IMR-90 (cell line): ENCODE measurements at regions not wholly inside any gene's neighbourhood (a gene's known extent, or its start where the extent isn't known, plus 50 kb on each side); places are given as distances from the start of the nearest gene placed in this dataset.

ENCODE experiments used
- ATAC-seq: fragments of 200-7000 bp; cut with Tn5 transposase; 2 replicates; pipeline ENCODE4 v1.9.1; 2020; ENCODE audit warnings: low read depth, mild to moderate bottlenecking, moderate library complexity
- BruUV-seq: library from RNA; stranded (reverse); fragments of 400-500 nt; replicated peaks from 2 replicates; lab custom pipeline; 2021; lab: Mats Ljungman, UMichigan
- CTCF ChIA-PET: fragments of 300-600 bp; formaldehyde crosslinking; extraction: SDS; loops from one replicate; lab custom pipeline; 2021; ENCODE audit warnings: antibody characterized with exemption; lab: Yijun Ruan, JAX
- POLR2A ChIA-PET: fragments of 300-600 bp; sonication (Branson Sonifier 250); formaldehyde crosslinking; loops from one replicate; lab custom pipeline; 2022; ENCODE audit warnings: antibody characterized with exemption; ENCODE audit not compliant: unreplicated experiment; lab: Charles Lee
- DNase-seq: peaks from one replicate; pipeline ENCODE4 v3.0.0; 2013
- H2AFZ ChIP-seq: replicated peaks from 2 replicates; pipeline ENCODE3; 2013; ENCODE audit warnings: low read length, mild to moderate bottlenecking; ENCODE audit not compliant: poor library complexity
- H2AK5ac ChIP-seq: 2 replicates; pipeline ENCODE4 v1.6.1; 2013; ENCODE audit warnings: low read depth, low read length, inconsistent platforms
- H2AK9ac ChIP-seq: replicated peaks from 2 replicates; pipeline ENCODE3; 2013; ENCODE audit warnings: mild to moderate bottlenecking, low read depth, low read length, moderate library complexity; ENCODE audit not compliant: poor library complexity
- H2BK120ac ChIP-seq: 2 replicates; pipeline ENCODE4 v1.6.1; 2013; ENCODE audit warnings: low read depth, low read length, inconsistent platforms
- H2BK15ac ChIP-seq: 3 replicates; pipeline ENCODE4 v1.6.1; 2013; ENCODE audit warnings: low read depth, low read length, inconsistent platforms
- H2BK20ac ChIP-seq: 2 replicates; pipeline ENCODE4 v1.6.1; 2013; ENCODE audit warnings: low read depth, mild to moderate bottlenecking, inconsistent platforms, low read length, moderate library complexity
- H2BK5ac ChIP-seq: 2 replicates; pipeline ENCODE4 v1.6.1; 2013; ENCODE audit warnings: mild to moderate bottlenecking, low read depth, low read length, inconsistent platforms; ENCODE audit not compliant: poor library complexity, severe bottlenecking
- H3K14ac ChIP-seq: replicated peaks from 2 replicates; pipeline ENCODE4 v1.6.1; 2013; ENCODE audit warnings: low read depth, low read length, inconsistent platforms
- H3K18ac ChIP-seq: 2 replicates; pipeline ENCODE4 v1.6.1; 2013; ENCODE audit warnings: low read depth, low read length, control low read depth
- H3K23ac ChIP-seq: 2 replicates; pipeline ENCODE4 v1.6.1; 2013; ENCODE audit warnings: low read depth, low read length, inconsistent platforms
- H3K27ac ChIP-seq: 2 replicates; pipeline ENCODE4 v1.5.1; 2013; ENCODE audit warnings: mild to moderate bottlenecking, control low read depth, low read length; ENCODE audit not compliant: insufficient read depth
- H3K27me3 ChIP-seq: 2 replicates; pipeline ENCODE4 v1.6.1; 2013; ENCODE audit warnings: low read length; ENCODE audit not compliant: control insufficient read depth, insufficient read depth
- H3K36me3 ChIP-seq: 2 replicates; pipeline ENCODE4 v1.6.1; 2013; ENCODE audit warnings: low read length, mixed read lengths; ENCODE audit not compliant: control insufficient read depth, insufficient read depth
- H3K4ac ChIP-seq: 2 replicates; pipeline ENCODE4 v1.6.1; 2013; ENCODE audit warnings: low read depth, low read length, inconsistent platforms
- H3K4me1 ChIP-seq: 2 replicates; pipeline ENCODE4 v1.6.1; 2013; ENCODE audit warnings: low read length, mixed read lengths; ENCODE audit not compliant: control insufficient read depth, insufficient read depth
- H3K4me2 ChIP-seq: 2 replicates; pipeline ENCODE4 v1.6.1; 2013; ENCODE audit warnings: low read depth, mild to moderate bottlenecking, control low read depth, low read length, moderate library complexity
- H3K4me3 ChIP-seq: 2 replicates; pipeline ENCODE4 v1.5.1; 2013; ENCODE audit warnings: low read depth, mild to moderate bottlenecking, control low read depth, low read length, moderate library complexity; ENCODE audit not compliant: insufficient read depth
- H3K56ac ChIP-seq: 2 replicates; pipeline ENCODE4 v1.6.1; 2013; ENCODE audit warnings: low read length, inconsistent platforms; ENCODE audit not compliant: insufficient read depth; ENCODE audit errors: extremely low read depth
- H3K79me1 ChIP-seq, 2 experiments: 2 replicates each; pipeline ENCODE4 v1.6.1; 2013; ENCODE audit warnings: low read length in 2 of 2, inconsistent platforms in 1 of 2, low read depth in 1 of 2
- H3K9ac ChIP-seq: 2 replicates; pipeline ENCODE4 v1.6.1; 2013; ENCODE audit warnings: low read depth, low read length, control low read depth
- H3K9me1 ChIP-seq: 2 replicates; pipeline ENCODE4 v1.6.1; 2013; ENCODE audit warnings: low read length, inconsistent platforms; ENCODE audit not compliant: insufficient read depth
- H3K9me3 ChIP-seq: 2 replicates; pipeline ENCODE4 v1.6.1; 2013; ENCODE audit warnings: low read length; ENCODE audit not compliant: control insufficient read depth, insufficient read depth
- H4K20me1 ChIP-seq: 2 replicates; pipeline ENCODE4 v1.6.1; 2013; ENCODE audit warnings: low read length, inconsistent platforms; ENCODE audit not compliant: insufficient read depth
- H4K5ac ChIP-seq: 2 replicates; pipeline ENCODE4 v1.6.1; 2013; ENCODE audit warnings: mild to moderate bottlenecking, low read depth, low read length, control low read depth
- H4K8ac ChIP-seq, 2 experiments: 2 replicates each; pipeline ENCODE4 v1.6.1; 2013; ENCODE audit warnings: low read depth in 2 of 2, low read length in 2 of 2, control low read depth in 1 of 2, inconsistent platforms in 1 of 2
- H4K91ac ChIP-seq: 2 replicates; pipeline ENCODE4 v1.6.1; 2013; ENCODE audit warnings: low read depth, low read length, inconsistent platforms; ENCODE audit not compliant: insufficient read depth
- CEBPB ChIP-seq: IDR thresholded peaks from 2 replicates; pipeline ENCODE4 v1.6.1; 2012; ENCODE audit warnings: low read depth, low read length, improper control_type of control experiment
- FOS ChIP-seq: fragments of 150-350 bp; IDR thresholded peaks from 2 replicates; pipeline ENCODE4 v1.6.1; 2016; ENCODE audit warnings: low read depth, low read length
- MAFK ChIP-seq: IDR thresholded peaks from 2 replicates; pipeline ENCODE4 v1.6.1; 2012; ENCODE audit warnings: low read depth, low read length, improper control_type of control experiment
- MAZ ChIP-seq: IDR thresholded peaks from 2 replicates; pipeline ENCODE4 v1.6.1; 2012; ENCODE audit warnings: low read depth, mild to moderate bottlenecking, low read length, improper control_type of control experiment, moderate library complexity, borderline replicate concordance
- NFE2L2 ChIP-seq: fragments of 150-350 bp; IDR thresholded peaks from 2 replicates; pipeline ENCODE4 v1.6.1; 2016; ENCODE audit warnings: low read depth, mild to moderate bottlenecking, low read length
- POLR2A ChIP-seq: IDR thresholded peaks from 2 replicates; pipeline ENCODE4 v1.6.1; 2012; ENCODE audit warnings: mild to moderate bottlenecking, low read depth, low read length
- RCOR1 ChIP-seq: IDR thresholded peaks from 2 replicates; pipeline ENCODE4 v1.6.1; 2012; ENCODE audit warnings: mild to moderate bottlenecking, low read length, improper control_type of control experiment; ENCODE audit not compliant: insufficient replicate concordance
- SMC3 ChIP-seq: fragments of 150-350 bp; IDR thresholded peaks from 2 replicates; pipeline ENCODE4 v1.6.1; 2016; ENCODE audit warnings: low read depth, mild to moderate bottlenecking, antibody characterized with exemption, low read length, moderate library complexity
- WGBS, 2 experiments: methylation state at CpG; one replicate each; pipeline versions ENCODE4 v1.1.5 to v1.1.7; 2013; ENCODE audit warnings: missing lambda C conversion rate in 2 of 2; ENCODE audit not compliant: insufficient read length in 1 of 2; ENCODE audit errors: extremely low coverage in 2 of 2; 5-methylcytosine and 5-hydroxymethylcytosine counted together
- dilution Hi-C: fragments of 300-500 bp; cut with HindIII; formaldehyde crosslinking; loops from one replicate; pipeline ENCODE4 v1.14.3; 2018; ENCODE audit warnings: low sequenced_read_pairs; ENCODE audit not compliant: unreplicated experiment
- in situ Hi-C: fragments of 300-500 bp; cut with MboI; formaldehyde crosslinking; loops from 3 replicates; pipeline ENCODE4 v1.14.3; 2019; ENCODE audit warnings: low sequenced_read_pairs, inconsistent platforms, mixed read lengths
- intact Hi-C: fragments of 100-400 bp; cut with micrococcal nuclease; formaldehyde crosslinking; loops from 2 replicates; pipeline ENCODE4 v1.10.0; 2022
- TF ChIP-seq, protein P1 (sequence below): fragments of 150-350 bp; IDR thresholded peaks from 2 replicates; pipeline ENCODE4 v1.6.1; 2017; ENCODE audit warnings: mild to moderate bottlenecking, antibody characterized with exemption, low read length, low read depth

DNA sequence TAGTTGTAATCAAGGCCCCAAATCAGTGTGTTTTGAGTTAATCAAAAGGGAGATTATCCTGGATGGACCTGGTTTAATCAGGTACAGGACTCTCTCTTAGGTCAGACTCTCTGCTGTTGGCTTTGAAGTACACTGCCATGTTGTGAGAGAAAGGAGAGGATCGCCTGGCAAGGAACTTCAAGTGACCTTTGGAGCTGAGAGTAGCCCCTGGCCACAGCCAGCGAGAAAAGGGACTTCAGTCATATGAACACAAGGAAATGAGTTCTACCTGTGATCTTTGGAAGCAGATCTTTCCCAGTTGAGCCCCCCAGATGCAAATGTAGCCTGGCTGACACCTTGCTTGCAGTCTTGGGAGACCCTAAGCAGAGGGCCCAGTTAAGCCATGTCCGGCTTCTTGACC, 68.3 kb upstream of the CPM start (continued):
- TF ChIP-seq, protein P1, sequence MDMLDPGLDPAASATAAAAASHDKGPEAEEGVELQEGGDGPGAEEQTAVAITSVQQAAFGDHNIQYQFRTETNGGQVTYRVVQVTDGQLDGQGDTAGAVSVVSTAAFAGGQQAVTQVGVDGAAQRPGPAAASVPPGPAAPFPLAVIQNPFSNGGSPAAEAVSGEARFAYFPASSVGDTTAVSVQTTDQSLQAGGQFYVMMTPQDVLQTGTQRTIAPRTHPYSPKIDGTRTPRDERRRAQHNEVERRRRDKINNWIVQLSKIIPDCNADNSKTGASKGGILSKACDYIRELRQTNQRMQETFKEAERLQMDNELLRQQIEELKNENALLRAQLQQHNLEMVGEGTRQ: no peak
- TF ChIP-seq FOS (no peak), CEBPB (no peak), MAFK (no peak), RCOR1 (no peak), SMC3 (no peak), MAZ (no peak)

DNA sequence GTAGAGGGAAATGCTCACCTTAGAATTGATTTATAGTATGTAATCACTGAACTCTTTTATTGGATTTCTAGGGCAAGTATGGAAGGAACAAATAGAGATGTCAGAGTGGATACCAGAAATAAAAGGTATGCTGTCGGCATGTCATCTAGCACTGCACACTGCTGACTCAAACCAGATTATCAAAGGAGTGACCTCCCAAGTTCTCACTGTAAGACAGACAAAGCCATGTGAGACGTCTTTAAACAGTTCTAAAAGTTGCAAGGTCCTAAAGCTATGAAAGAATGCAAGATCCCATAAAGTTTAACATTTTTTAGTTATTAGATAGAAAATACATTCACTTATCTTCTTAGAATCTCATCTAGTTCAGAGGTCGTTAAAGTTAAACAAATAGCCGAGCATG, 70.0 kb upstream of the CPM start:
- no peak overlapping the region for H2AK9ac ChIP-seq
- DNase-seq (peak; percentile 25), ATAC-seq (no peak)
- H3K9me3 ChIP-seq: peaks cover 4% of the 10 kb centered on the region; the same call in 1 of the 2 replicates
- dilution Hi-C loops: no loop called here
- H2BK15ac ChIP-seq: no peak overlapping the region
- H2AK5ac ChIP-seq: no peak overlapping the region; the same call in 1 of the 2 replicates
- ChIA-PET CTCF (no interaction called here), POLR2A (no interaction called here)
- no peak overlapping the region for H4K8ac ChIP-seq
- no peaks in the 10 kb centered on the region for H3K27me3 ChIP-seq
- intact Hi-C loops: no loop called here
- H3K79me1 ChIP-seq: no peaks in the 10 kb centered on the region
- no peak overlapping the region for H2AFZ ChIP-seq
- TF ChIP-seq MAZ (no peak), NFE2L2 (no peak), POLR2A (no peak)
- WGBS, 2 experiments: no CpG with 5 or more reads among the region's 4 CpGs
- no peaks in the 10 kb centered on the region for H3K36me3 ChIP-seq
- no peak overlapping the region for H2BK120ac ChIP-seq
- H2BK20ac ChIP-seq: no peak overlapping the region
- no peak overlapping the region for H3K4me3 ChIP-seq
- H3K9ac ChIP-seq: no peak overlapping the region
- H3K4me2 ChIP-seq: no peak overlapping the region
- no peak overlapping the region for H4K91ac ChIP-seq
- H3K18ac ChIP-seq: 0 out of 2 replicates have a peak overlapping the region, but pooled peaks have one; percentile 28
- no peak overlapping the region for H3K27ac ChIP-seq
- H3K23ac ChIP-seq: no peak overlapping the region
- H3K4me1 ChIP-seq: peaks cover 20% of the 10 kb centered on the region
- H3K9me1 ChIP-seq: peaks cover 4% of the 10 kb centered on the region
- H2BK5ac ChIP-seq: no peak overlapping the region
- H4K5ac ChIP-seq: no peak overlapping the region
- H3K56ac ChIP-seq: no peak overlapping the region
- in situ Hi-C loops: no loop called here
- H3K4ac ChIP-seq: no peak overlapping the region
- H4K20me1 ChIP-seq: no peaks in the 10 kb centered on the region
- no TSS peak for BruUV-seq
- H3K14ac ChIP-seq: no peak overlapping the region
